Anterior cingulate cortex (tissue), 58 donors: ENCODE measurements at regions not wholly inside any gene's neighbourhood (a gene's known extent, or its start where the extent isn't known, plus 50 kb on each side); places are given as distances from the start of the nearest gene placed in this dataset.

Experiments
- DNase-seq, 58 donors: peaks; one replicate each; lab custom pipeline; 2025; lab: John Stamatoyannopoulos, UW

GRCh38 chr15:100780208-100780800 lies 99.3 kb upstream of the ALDH1A3 start:
- DNase-seq = no peak

DNA sequence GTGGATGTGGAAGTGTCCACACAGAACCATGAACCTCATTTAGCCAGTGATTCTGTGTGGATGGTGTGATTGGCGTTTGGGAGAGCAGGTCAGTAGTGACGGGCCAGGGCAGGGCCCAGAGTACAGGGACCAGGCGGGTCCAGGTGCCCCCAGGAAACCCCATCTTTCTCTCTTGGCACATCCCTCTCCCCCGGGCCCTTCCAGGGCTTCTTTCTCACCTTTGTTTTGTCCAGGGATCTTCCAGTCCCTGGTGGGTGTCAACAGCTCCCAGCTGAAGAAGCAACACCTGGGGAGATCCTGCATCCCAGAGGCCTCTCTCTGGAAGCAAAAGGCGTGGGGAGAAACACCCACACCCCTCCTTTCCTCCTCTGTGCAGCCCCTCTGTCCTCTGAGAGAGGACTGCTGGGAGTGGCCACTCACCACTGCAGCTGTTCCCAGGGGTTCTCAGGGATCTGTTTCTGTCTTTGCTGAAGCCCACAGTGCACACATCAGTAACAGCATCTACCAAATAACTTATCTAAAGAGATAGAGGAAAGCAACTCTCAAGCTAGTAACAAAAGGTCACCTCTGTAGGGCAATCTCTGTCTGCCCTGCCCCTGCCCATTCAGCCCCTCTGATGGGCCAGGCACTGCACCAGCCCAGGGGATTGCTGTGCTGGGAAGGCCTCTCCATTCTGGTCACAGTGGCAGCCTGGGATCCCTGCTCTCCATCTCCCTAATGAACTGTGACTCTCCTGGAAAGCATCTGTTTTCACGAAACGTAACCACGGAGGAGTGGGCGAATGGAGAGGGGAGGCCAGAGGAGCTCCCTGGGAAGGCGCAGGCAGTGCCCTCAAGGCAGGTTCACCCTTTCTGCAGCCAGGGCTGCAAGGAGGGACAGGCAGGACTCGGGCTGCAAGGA lies 98.3 kb upstream of the ALDH1A3 start:
- DNase-seq = no peak

DNA sequence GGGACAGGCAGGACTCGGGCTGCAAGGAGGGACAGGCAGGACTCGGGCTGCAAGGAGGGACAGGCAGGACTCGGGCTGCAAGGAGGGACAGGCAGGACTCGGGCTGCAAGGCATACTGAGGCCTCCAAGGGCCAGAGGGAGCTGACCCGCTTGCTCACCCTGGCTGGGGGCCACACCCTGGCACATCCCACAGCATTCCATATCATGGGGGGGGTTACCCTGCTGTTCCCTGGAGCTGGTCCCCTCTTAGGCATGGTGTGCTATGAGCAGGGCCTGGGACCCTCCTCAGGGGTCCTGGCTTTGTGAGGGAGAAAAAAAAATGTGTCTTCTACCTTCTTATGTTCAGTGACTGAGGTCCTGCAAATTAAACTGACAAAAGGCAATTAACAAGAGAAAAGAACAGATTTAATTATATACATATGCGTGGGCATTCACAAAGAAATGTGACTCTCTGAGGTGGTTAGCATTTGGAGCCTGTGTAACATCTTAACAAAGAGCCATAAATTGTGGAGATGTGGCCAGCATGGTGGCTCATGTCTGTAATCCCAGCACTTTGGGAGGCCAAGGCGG lies 97.6 kb upstream of the ALDH1A3 start:
- DNase-seq = no peak

DNA sequence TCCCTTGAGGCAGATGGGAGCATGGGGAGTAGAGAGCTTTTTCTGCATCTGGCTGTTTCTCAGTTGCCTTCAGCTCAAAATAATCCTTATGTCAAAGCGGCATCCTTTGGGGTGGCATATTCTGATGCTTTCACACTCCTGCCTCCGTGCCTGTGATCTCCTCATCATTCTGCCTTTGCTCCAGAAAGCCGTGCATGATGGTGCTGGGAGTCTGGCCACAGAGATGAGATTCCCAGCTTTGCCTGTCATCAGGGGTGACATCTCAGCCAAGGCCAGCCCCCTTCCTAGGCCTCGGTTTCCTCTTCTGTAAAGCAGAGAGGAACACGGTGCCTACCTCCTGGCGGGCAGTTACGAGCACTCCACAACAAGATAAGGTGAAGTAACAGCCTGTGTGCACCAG lies 96.3 kb upstream of the ALDH1A3 start:
- DNase-seq = peak in 10 of 58 donors; percentile 8 to 33 (median 20)

DNA sequence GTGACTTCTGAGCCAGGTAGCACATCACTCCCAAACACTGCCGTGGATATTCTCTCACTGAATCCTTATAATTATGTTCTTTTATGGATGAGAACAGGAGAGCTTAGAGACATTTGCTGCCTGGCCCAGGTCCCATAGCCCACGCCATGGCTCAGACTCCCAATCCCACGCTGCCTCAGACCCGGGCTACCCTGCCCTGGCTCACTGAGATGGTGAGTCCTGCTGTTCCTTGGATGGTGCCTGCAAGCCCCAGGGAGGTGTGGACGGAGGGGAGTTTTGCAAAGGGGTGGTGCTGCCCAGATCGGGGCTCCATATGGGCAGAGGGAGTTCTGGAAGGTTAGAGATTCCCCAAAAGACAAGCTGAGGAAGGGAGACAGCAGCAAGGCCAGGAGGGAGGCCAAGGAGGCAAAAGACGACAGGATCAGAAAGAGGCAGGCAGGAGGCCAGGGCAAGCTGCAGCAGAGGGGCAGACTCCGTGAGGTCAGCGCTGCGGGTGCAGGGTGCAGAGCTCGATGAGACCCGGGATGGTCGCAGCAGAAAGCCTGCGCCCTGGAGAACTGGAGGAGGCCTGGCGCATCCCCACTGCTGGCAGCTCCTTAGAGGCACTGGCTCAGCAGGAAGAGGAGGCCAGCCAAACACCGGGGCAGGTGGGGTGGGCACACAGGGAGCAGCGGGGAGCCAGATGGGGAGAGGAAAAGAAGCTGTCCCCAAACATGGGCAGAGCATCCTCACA lies 95.7 kb upstream of the ALDH1A3 start:
- DNase-seq = peak in 7 of 58 donors; percentile 7 to 43 (median 16)

DNA sequence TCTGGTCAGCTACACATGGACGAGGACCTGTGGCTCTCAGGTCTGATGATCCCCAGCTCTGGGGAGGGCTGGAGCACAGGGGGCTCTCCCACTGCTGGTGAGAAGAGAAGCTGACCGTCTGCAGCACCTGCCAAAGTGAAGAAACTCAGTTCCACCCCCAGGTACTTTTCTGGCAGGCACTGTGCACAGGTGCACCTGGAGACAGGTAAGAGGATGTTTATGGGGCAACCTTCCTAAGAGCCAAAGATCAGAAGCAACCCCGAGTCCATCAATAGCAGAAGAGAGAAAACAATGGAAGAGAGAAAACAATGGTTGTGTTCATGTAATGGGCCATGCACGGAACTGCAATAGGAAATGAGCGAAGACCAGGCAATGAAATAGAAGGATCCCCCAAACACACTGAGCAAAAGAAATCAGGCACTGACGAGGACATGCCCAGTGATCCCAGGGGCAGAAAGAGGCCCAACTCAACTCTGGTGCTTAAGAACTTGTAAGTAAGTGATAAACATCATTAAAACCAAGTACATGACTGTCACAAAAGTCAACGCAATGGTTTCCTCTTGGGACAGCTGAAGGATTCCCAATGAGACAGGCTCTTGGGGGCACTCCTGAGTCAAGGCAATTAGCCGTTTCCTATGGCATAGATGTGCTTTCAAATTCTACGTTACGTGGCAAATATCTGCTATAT lies 95.0 kb upstream of the ALDH1A3 start:
- DNase-seq = no peak

DNA sequence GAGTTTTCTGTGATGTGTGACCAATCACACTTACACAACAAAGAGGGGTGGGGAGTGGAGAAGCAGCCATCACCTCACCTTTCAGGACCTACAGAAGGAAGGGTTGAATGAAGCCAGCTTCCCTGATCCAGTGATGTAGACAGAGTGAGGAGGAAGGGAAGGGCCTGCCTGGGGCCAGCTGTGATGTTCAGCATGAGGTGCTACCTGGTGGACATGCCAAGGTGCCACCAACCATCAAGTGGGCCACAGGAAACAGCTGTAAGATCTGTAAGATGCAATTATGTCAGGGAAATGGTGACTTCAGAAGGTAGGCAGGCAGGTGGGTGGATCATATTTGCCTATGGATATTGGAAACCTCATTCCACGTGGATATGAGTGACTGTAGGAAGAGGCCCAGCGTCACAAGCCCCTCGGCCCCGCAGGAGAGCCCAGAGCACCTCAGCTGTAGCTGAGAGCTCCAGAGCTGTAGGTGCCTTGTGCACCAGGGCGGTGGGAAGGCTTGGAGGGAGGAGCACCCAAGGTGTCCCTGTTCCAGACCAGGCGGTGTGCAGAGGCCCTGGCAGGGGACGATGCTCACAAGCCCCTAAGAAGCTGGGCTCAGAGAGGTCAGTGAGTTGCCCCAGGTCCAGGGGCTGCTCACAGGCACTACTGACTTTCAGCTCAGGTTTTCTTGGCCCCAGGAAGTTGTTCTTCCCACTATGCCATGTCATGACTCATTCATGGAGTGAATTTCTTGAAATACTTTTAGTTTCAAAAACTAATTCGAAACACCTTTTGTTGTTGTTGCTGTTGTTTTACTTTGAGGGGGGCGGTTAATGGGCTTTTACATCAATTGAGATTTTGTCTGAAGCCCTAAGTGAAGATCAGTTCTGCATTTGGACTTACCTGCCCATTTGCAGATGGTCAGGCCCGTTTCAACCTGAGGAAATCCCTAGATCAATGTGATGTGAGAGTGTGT lies 94.2 kb upstream of the ALDH1A3 start:
- DNase-seq = no peak

- no peak for DNase-seq
Observed at GRCh38 chr15:100786139-100786531, 93.5 kb upstream of the ALDH1A3 start.

DNA sequence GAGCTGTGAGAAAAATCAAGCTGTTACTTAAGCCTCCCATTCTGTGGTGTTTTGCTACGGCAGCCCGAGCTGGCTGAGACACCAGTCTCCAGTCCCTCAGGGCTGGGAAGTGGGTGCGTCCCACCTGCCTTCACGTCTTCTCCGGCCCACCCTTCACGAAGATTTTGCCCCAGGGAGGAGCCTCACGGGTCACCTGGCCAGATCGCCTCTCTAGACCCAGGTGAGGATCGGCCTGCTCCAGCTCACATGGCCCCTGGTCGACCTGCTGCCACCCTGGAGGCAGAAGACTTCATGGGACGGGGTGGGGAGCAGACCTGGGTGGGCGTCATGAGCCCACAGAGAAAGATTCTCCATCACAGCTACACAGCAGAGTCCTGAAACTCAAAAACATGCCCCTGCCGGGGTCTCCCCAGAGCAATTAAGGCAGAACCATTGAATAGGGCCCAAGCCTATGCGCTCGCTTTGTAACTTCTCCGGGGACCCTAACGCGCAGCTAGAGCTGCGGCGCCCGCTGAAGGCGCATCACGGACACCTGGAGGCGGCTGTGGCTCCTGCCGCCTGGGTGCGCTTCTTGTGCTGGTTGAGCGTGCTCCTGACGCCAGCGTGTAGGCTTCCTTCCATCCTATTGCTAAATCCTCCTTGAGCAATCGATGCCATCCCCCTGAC lies 92.6 kb upstream of the ALDH1A3 start:
- DNase-seq = no peak

DNA sequence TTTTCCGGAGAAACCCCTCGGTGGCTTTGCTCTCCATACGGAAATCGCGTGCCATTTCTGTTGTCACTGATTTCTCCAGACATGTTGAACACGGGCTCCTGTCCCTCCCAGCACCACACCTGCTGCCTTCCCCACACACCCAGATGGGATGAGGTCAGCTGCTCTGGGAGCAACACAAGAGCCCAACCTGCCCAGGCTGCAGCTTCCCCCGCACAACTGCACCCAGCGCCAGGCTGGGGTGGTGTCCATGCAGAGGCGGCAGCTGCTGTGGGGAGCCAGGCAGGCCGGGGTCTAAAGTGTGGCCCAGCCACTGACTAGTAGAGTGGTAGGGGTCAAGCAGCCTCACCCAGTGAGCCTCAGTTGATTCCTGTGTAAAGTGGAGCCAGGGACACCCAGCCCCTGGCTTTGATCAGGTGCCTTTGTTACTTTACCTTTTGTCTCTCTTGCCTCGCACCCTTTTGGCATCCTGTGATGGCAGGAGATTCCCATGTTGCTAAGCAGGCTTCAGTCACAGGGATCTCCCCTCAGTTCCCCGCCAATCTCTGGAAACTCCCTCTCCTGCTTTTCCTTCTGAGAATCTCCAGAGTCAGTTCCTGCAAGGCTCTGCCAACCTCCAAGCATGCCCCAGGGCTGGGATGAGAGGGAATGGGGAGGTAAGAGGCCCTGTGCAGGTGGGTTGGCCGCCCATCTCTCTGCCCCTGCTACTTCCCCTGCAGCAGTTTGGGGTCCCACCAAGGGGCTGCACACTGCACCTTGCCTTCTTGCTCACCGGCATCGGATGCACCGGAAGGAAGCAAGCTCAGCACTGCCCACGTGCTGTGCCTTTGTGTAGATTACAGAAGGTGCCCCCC lies 91.8 kb upstream of the ALDH1A3 start:
- DNase-seq = no peak

- DNase-seq = no peak
Observed at GRCh38 chr15:100788418-100789105, 91.1 kb upstream of the ALDH1A3 start.

- no peak for DNase-seq
Observed at GRCh38 chr15:100790786-100791265, 88.8 kb upstream of the ALDH1A3 start.

GRCh38 chr15:100794008-100794407 lies 85.6 kb upstream of the ALDH1A3 start:
- no peak for DNase-seq

GRCh38 chr15:100801256-100801900 lies 78.3 kb upstream of the ALDH1A3 start:
- DNase-seq = no peak

DNA sequence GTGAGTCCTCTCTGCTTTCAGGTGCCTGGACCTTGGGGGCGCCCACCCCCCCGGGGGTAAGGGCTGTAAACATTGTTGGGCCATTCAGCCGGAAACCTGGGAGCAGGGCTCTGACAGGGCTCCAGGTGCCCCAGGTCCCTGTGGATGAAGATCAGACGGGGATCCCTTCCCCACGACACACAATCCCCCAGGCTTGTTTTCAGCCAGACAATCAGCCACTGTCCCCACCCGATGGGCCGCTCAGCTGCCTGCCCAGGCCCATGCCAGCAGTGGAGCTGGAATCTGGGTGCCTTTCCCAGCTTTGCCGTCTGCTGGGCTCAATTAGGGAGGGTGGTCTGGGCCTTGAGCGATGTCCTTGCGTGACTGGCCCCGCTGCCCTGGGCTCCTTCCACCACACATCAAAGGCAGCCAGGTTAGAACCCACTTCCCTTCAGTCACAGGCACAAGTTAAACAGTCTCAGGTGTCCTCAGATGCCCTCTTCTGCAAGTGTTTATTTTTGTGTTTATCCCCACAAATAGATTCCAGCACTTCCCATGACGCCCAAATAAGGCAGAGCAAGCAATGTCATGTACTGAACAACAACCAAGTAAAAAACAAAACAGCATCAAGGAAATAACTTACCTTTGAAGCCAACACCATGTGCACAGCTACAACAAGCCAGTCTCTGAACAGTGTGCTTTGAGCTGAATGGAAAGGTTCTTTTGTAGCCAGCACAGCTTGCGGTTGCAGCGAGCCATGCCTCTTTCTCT lies 77.0 kb upstream of the ALDH1A3 start:
- DNase-seq = no peak

- DNase-seq = no peak
Observed at GRCh38 chr15:100803171-100803440, 76.5 kb upstream of the ALDH1A3 start.
